Lower leg skin (tissue), 3 donors: ENCODE measurements at regions not wholly inside any gene's neighbourhood (a gene's known extent, or its start where the extent isn't known, plus 50 kb on each side); places are given as distances from the start of the nearest gene placed in this dataset.

Experiments used
- POLR2A ChIP-seq, 2 donors: fragments of 450-650 bp; IDR thresholded peaks; one replicate each; pipeline ENCODE4 v1.6.1; 2016 to 2017; ENCODE audit warnings: antibody characterized with exemption in 2 of 2, mild to moderate bottlenecking in 1 of 2, moderate library complexity in 1 of 2
- TF ChIP-seq, protein P1 (sequence below), 3 donors: fragments of 450-650 bp; IDR thresholded peaks; one replicate each; pipeline ENCODE4 v1.5.1; 2016; ENCODE audit warnings: antibody characterized with exemption in 3 of 3, mild to moderate bottlenecking in 3 of 3, moderate library complexity in 2 of 3

DNA sequence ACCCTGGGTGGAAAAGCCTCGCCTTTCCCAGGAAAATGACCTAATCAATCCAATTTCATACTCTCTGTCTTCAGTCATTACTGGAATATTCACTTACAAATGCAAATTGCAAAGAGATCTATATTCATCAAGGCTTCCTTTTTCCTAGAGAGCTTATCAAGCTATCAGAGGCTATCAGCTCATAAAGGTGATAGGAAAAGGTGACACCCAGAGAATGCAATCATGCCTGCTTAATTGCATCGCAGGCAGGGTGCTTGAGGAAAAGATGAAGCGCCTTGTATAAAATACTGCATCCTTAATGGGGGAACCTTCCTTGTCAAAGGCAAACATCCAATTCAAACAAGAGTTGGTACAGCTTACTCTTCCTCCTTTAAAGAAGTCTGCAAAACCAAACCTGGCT lies 59.7 kb downstream of the SHANK2 start:
- TF ChIP-seq, protein P1, sequence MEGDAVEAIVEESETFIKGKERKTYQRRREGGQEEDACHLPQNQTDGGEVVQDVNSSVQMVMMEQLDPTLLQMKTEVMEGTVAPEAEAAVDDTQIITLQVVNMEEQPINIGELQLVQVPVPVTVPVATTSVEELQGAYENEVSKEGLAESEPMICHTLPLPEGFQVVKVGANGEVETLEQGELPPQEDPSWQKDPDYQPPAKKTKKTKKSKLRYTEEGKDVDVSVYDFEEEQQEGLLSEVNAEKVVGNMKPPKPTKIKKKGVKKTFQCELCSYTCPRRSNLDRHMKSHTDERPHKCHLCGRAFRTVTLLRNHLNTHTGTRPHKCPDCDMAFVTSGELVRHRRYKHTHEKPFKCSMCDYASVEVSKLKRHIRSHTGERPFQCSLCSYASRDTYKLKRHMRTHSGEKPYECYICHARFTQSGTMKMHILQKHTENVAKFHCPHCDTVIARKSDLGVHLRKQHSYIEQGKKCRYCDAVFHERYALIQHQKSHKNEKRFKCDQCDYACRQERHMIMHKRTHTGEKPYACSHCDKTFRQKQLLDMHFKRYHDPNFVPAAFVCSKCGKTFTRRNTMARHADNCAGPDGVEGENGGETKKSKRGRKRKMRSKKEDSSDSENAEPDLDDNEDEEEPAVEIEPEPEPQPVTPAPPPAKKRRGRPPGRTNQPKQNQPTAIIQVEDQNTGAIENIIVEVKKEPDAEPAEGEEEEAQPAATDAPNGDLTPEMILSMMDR (IDR thresholded peaks at IDR 0.05) = no peak
- TF ChIP-seq POLR2A (IDR thresholded peaks at IDR 0.05) = no peak
